ENCODE measurements at regions not wholly inside any gene's neighbourhood (a gene's known extent, or its start where the extent isn't known, plus 50 kb on each side); places are given as distances from the start of the nearest gene placed in this dataset.

- Histone ChIP-seq H3K4me1 (ENCODE audit: control insufficient read depth, insufficient read depth, low read depth, low read length) (no peaks in the 10 kb centered on the region), H3K27ac (ENCODE audit: low read length, poor library complexity, severe bottlenecking) (no peak overlapping the region), H4K91ac (ENCODE audit: low read length) (no peak overlapping the region), H2BK15ac (ENCODE audit: low read depth, poor library complexity, severe bottlenecking) (no peak overlapping the region), H3K9me3 (ENCODE audit: control insufficient read depth, low read length) (peaks cover 29% of the 10 kb centered on the region), H2BK5ac (ENCODE audit: low read depth, low read length, poor library complexity, severe bottlenecking) (no peak overlapping the region), H3K14ac (ENCODE audit: low read length in 2 of 2) (no peak overlapping the region), H3K4me2 (ENCODE audit: low read length, poor library complexity, severe bottlenecking) (no peak overlapping the region), H3K18ac (ENCODE audit: low read depth in 1 of 2, low read length in 2 of 2) (no peak overlapping the region), H3K4ac (ENCODE audit: low read depth in 1 of 2, low read length in 2 of 2) (no peak overlapping the region), H3K79me1 (replicated peaks; ENCODE audit: low read length, poor library complexity, severe bottlenecking) (no peaks in the 10 kb centered on the region), H2BK120ac (ENCODE audit: low read depth, low read length) (no peak overlapping the region), H3K27me3 (ENCODE audit: control insufficient read depth in 1 of 2, insufficient read depth in 1 of 2, low read length in 2 of 2) (peaks cover 0 to 10% of the 10 kb centered on the region in 2 experiments), H3K23ac (ENCODE audit: low read length in 2 of 2) (no peak overlapping the region), H2AFZ (ENCODE audit: low read depth, low read length) (no peak overlapping the region), H3K4me3 (ENCODE audit: insufficient read depth in 1 of 2, low read depth in 1 of 2, low read length in 2 of 2) (no peak overlapping the region), H2BK12ac (ENCODE audit: low read length in 2 of 2) (no peak overlapping the region), H2AK5ac (ENCODE audit: low read length, severe bottlenecking) (no peak overlapping the region), H3K9ac (ENCODE audit: low read length) (no peak overlapping the region), H3K36me3 (ENCODE audit: control insufficient read depth in 1 of 2, insufficient read depth in 2 of 2, low read depth in 1 of 2, low read length in 2 of 2) (no peaks in the 10 kb centered on the region), H4K8ac (ENCODE audit: low read length) (no peak overlapping the region)
- no peak for DNase-seq
- 48% methylated on average over 3 of the region's 4 CpGs for WGBS
Measured at GRCh38 chr15:93201940-93202339, 112.9 kb upstream of the RGMA start.

- H3K4me2 ChIP-seq (ENCODE audit: low read length, poor library complexity, severe bottlenecking): no peak overlapping the region
- H3K79me1 ChIP-seq (replicated peaks; ENCODE audit: low read length, poor library complexity, severe bottlenecking): no peaks in the 10 kb centered on the region
- H2AK5ac ChIP-seq (ENCODE audit: low read length, severe bottlenecking): no peak overlapping the region
- no peak overlapping the region for H3K23ac ChIP-seq (ENCODE audit: low read length in 2 of 2)
- peaks cover 0 to 6% of the 10 kb centered on the region in 2 experiments for H3K27me3 ChIP-seq (ENCODE audit: control insufficient read depth in 1 of 2, insufficient read depth in 1 of 2, low read length in 2 of 2)
- H3K18ac ChIP-seq (ENCODE audit: low read depth in 1 of 2, low read length in 2 of 2): no peak overlapping the region
- no peak overlapping the region for H2BK15ac ChIP-seq (ENCODE audit: low read depth, poor library complexity, severe bottlenecking)
- H3K27ac ChIP-seq (ENCODE audit: low read length, poor library complexity, severe bottlenecking): no peak overlapping the region
- H3K14ac ChIP-seq (ENCODE audit: low read length in 2 of 2): no peak overlapping the region
- WGBS: 64% methylated on average over 3 of the region's 4 CpGs
- H3K9me3 ChIP-seq (ENCODE audit: control insufficient read depth, low read length): peaks cover 29% of the 10 kb centered on the region
- no peak overlapping the region for H4K91ac ChIP-seq (ENCODE audit: low read length)
- no peaks in the 10 kb centered on the region for H3K36me3 ChIP-seq (ENCODE audit: control insufficient read depth in 1 of 2, insufficient read depth in 2 of 2, low read depth in 1 of 2, low read length in 2 of 2)
- no peak overlapping the region for H3K9ac ChIP-seq (ENCODE audit: low read length)
- no peak for DNase-seq
- H3K4ac ChIP-seq (ENCODE audit: low read depth in 1 of 2, low read length in 2 of 2): no peak overlapping the region
- H4K8ac ChIP-seq (ENCODE audit: low read length): no peak overlapping the region
- no peak overlapping the region for H3K4me3 ChIP-seq (ENCODE audit: insufficient read depth in 1 of 2, low read depth in 1 of 2, low read length in 2 of 2)
- no peak overlapping the region for H2AFZ ChIP-seq (ENCODE audit: low read depth, low read length)
- H2BK12ac ChIP-seq (ENCODE audit: low read length in 2 of 2): no peak overlapping the region
- no peak overlapping the region for H2BK120ac ChIP-seq (ENCODE audit: low read depth, low read length)
- no peaks in the 10 kb centered on the region for H3K4me1 ChIP-seq (ENCODE audit: control insufficient read depth, insufficient read depth, low read depth, low read length)
- H2BK5ac ChIP-seq (ENCODE audit: low read depth, low read length, poor library complexity, severe bottlenecking): no peak overlapping the region
Measured at GRCh38 chr15:93200837-93201226, 111.8 kb upstream of the RGMA start.

- Histone ChIP-seq H3K14ac (ENCODE audit: low read length in 2 of 2) (no peak overlapping the region), H3K9me3 (ENCODE audit: control insufficient read depth, low read length) (peaks cover 27% of the 10 kb centered on the region), H4K91ac (ENCODE audit: low read length) (no peak overlapping the region), H3K4me3 (ENCODE audit: insufficient read depth in 1 of 2, low read depth in 1 of 2, low read length in 2 of 2) (no peak overlapping the region), H3K4me2 (ENCODE audit: low read length, poor library complexity, severe bottlenecking) (peak overlapping the region; percentile 29), H3K27ac (ENCODE audit: low read length, poor library complexity, severe bottlenecking) (no peak overlapping the region), H2AFZ (ENCODE audit: low read depth, low read length) (no peak overlapping the region), H2BK12ac (ENCODE audit: low read length in 2 of 2) (no peak overlapping the region), H3K4ac (ENCODE audit: low read depth in 1 of 2, low read length in 2 of 2) (no peak overlapping the region), H3K36me3 (ENCODE audit: control insufficient read depth in 1 of 2, insufficient read depth in 2 of 2, low read depth in 1 of 2, low read length in 2 of 2) (no peaks in the 10 kb centered on the region), H3K9ac (ENCODE audit: low read length) (no peak overlapping the region), H3K23ac (ENCODE audit: low read length in 2 of 2) (no peak overlapping the region), H3K27me3 (ENCODE audit: control insufficient read depth in 1 of 2, insufficient read depth in 1 of 2, low read length in 2 of 2) (peaks cover 0 to 6% of the 10 kb centered on the region in 2 experiments), H2AK5ac (ENCODE audit: low read length, severe bottlenecking) (no peak overlapping the region), H2BK5ac (ENCODE audit: low read depth, low read length, poor library complexity, severe bottlenecking) (no peak overlapping the region), H3K4me1 (ENCODE audit: control insufficient read depth, insufficient read depth, low read depth, low read length) (no peaks in the 10 kb centered on the region), H2BK120ac (ENCODE audit: low read depth, low read length) (no peak overlapping the region), H2BK15ac (ENCODE audit: low read depth, poor library complexity, severe bottlenecking) (no peak overlapping the region), H3K79me1 (replicated peaks; ENCODE audit: low read length, poor library complexity, severe bottlenecking) (no peaks in the 10 kb centered on the region), H3K18ac (ENCODE audit: low read depth in 1 of 2, low read length in 2 of 2) (no peak overlapping the region), H4K8ac (ENCODE audit: low read length) (no peak overlapping the region)
- no peak for DNase-seq
- WGBS: 62% methylated on average over 6 of the region's 6 CpGs
Measured at GRCh38 chr15:93200081-93200836, 111.2 kb upstream of the RGMA start.

GRCh38 chr15:93196135-93196670, 107.2 kb upstream of the RGMA start:
- DNase-seq: no peak
- H3K9ac ChIP-seq (ENCODE audit: low read length): no peak overlapping the region

More at GRCh38 chr15:93196135-93196670, 107.2 kb upstream of the RGMA start:
- Histone ChIP-seq H4K91ac (ENCODE audit: low read length) (no peak overlapping the region), H2AFZ (ENCODE audit: low read depth, low read length) (no peak overlapping the region), H4K8ac (ENCODE audit: low read length) (no peak overlapping the region), H3K4me3 (ENCODE audit: insufficient read depth in 1 of 2, low read depth in 1 of 2, low read length in 2 of 2) (no peak overlapping the region), H2BK15ac (ENCODE audit: low read depth, poor library complexity, severe bottlenecking) (no peak overlapping the region), H3K4me1 (ENCODE audit: control insufficient read depth, insufficient read depth, low read depth, low read length) (no peaks in the 10 kb centered on the region), H2BK120ac (ENCODE audit: low read depth, low read length) (no peak overlapping the region), H3K18ac (ENCODE audit: low read depth in 1 of 2, low read length in 2 of 2) (no peak overlapping the region), H3K27me3 (ENCODE audit: control insufficient read depth in 1 of 2, insufficient read depth in 1 of 2, low read length in 2 of 2) (peaks cover 0 to 6% of the 10 kb centered on the region in 2 experiments), H2AK5ac (ENCODE audit: low read length, severe bottlenecking) (no peak overlapping the region), H3K36me3 (ENCODE audit: control insufficient read depth in 1 of 2, insufficient read depth in 2 of 2, low read depth in 1 of 2, low read length in 2 of 2) (no peaks in the 10 kb centered on the region), H3K23ac (ENCODE audit: low read length in 2 of 2) (no peak overlapping the region), H3K4me2 (ENCODE audit: low read length, poor library complexity, severe bottlenecking) (no peak overlapping the region), H3K4ac (ENCODE audit: low read depth in 1 of 2, low read length in 2 of 2) (no peak overlapping the region), H3K27ac (ENCODE audit: low read length, poor library complexity, severe bottlenecking) (no peak overlapping the region), H3K9me3 (ENCODE audit: control insufficient read depth, low read length) (peaks cover 17% of the 10 kb centered on the region), H3K14ac (ENCODE audit: low read length in 2 of 2) (no peak overlapping the region), H3K79me1 (replicated peaks; ENCODE audit: low read length, poor library complexity, severe bottlenecking) (no peaks in the 10 kb centered on the region), H2BK5ac (ENCODE audit: low read depth, low read length, poor library complexity, severe bottlenecking) (no peak overlapping the region), H2BK12ac (ENCODE audit: low read length in 2 of 2) (no peak overlapping the region)
- 51% methylated on average over 5 of the region's 5 CpGs for WGBS
